Sigmoid colon (tissue), 6 donors: ENCODE measurements at regions not wholly inside any gene's neighbourhood (a gene's known extent, or its start where the extent isn't known, plus 50 kb on each side); places are given as distances from the start of the nearest gene placed in this dataset.

Experiments used
- DNase-seq: peaks from one replicate; pipeline ENCODE4 v3.0.0-alpha.2; 2019
- H3K27ac ChIP-seq, 4 donors: fragments of 200-600 bp; sonication (generic); one replicate each; pipeline ENCODE4 v1.5.1; 2016 to 2019; ENCODE audit warnings: mild to moderate bottlenecking in 1 of 4
- H3K27me3 ChIP-seq, 3 donors: fragments of 200-600 bp; sonication (generic); one replicate each; pipeline ENCODE4 v1.5.1; 2019; ENCODE audit warnings: mild to moderate bottlenecking in 1 of 3
- H3K36me3 ChIP-seq, 4 donors: fragments of 200-600 bp; sonication (generic); one replicate each; pipeline ENCODE4 v1.5.1; 2016 to 2019
- H3K4me1 ChIP-seq, 4 donors: fragments of 200-600 bp; sonication (generic); one replicate each; pipeline ENCODE4 v1.5.1; 2017 to 2019
- H3K4me3 ChIP-seq, 4 donors: fragments of 200-600 bp; sonication (generic); one replicate each; pipeline ENCODE4 v1.5.1; 2017 to 2019; ENCODE audit warnings: mild to moderate bottlenecking in 2 of 4, moderate library complexity in 1 of 4
- H3K9me3 ChIP-seq, 4 donors: fragments of 200-600 bp in 3 of 4; sonication (generic) in 3 of 4; one replicate each; pipeline versions ENCODE4 v1.5.1 to v1.6.1; 2013 to 2019
- EP300 ChIP-seq, 4 donors: sonication (generic); formaldehyde crosslinking; IDR thresholded peaks; one replicate each; pipeline ENCODE4 v1.6.1; 2017; ENCODE audit warnings: antibody characterized with exemption in 4 of 4
- POLR2A ChIP-seq, 2 donors: fragments of 450-650 bp; IDR thresholded peaks; one replicate each; pipeline ENCODE4 v1.6.1; 2016; ENCODE audit warnings: antibody characterized with exemption in 2 of 2, mild to moderate bottlenecking in 2 of 2, moderate library complexity in 2 of 2
- POLR2AphosphoS5 ChIP-seq, 4 donors: sonication (generic); formaldehyde crosslinking; IDR thresholded peaks; one replicate each; pipeline ENCODE4 v1.6.1; 2017; ENCODE audit warnings: antibody characterized with exemption in 4 of 4
- WGBS, 2 donors: extraction: QIAGEN DNeasy Blood & Tissue Kit; methylation state at CpG; one replicate each; pipeline ENCODE4 v1.1.7; 2013; 5-methylcytosine and 5-hydroxymethylcytosine counted together
- intact Hi-C: fragments of 100-400 bp; cut with DNase I; formaldehyde crosslinking; loops from one replicate; pipeline ENCODE4 v1.15.1; 2023
- TF ChIP-seq, protein P1 (sequence below), 4 experiments: fragments of 450-650 bp in 3 of 4; fragments of 200-600 bp in 1 of 4; IDR thresholded peaks; one replicate each; pipeline ENCODE4 v1.5.1; 2016 to 2019; ENCODE audit warnings: antibody characterized with exemption in 4 of 4, mild to moderate bottlenecking in 3 of 4, moderate library complexity in 2 of 4
- donor health status: healthy with polysubstance abuse.
- donor health status: healthy.

DNA sequence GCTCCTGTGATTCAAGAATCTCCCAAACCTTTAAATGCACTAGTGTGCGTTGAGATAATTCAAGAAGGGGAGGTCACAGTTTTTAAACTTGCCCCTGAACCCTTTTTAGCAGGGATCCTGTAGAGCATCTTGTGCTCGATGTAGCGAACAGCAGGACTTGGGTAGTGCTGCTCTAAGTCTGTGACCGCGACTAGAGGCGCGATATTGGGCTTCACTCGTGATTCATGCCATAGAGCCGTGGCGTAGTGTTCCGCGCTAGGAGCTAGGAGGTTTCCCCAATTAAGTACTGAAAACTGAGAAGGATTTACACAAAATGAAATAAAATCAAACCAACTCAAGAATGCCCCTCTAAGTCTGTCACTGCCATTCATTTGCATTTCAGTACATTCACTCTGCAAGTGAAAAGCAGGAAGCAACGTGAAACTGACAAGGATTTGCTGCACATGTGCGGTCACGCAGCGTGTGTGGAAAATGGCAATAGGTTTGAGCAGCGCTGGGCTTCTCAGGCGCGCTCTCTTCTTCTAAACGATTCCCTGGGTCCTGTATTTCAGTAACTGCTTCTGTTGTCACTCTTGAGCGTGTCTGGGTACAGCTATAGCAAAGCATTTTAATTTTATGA, 1135.9 kb upstream of the WWC1 start:
- Histone ChIP-seq H3K27me3 (no peaks in the 10 kb centered on the region), H3K4me3 (no peak overlapping the region), H3K9me3 (no peaks in the 10 kb centered on the region), H3K27ac (no peak overlapping the region), H3K36me3 (no peaks in the 10 kb centered on the region), H3K4me1 (peaks cover 0 to 7% (median 2%) of the 10 kb centered on the region in 4 donors)
- DNase-seq = no peak
- TF ChIP-seq POLR2A (IDR thresholded peaks at IDR 0.05) = no peak
- TF ChIP-seq POLR2AphosphoS5 (IDR thresholded peaks at IDR 0.05) = no peak
- TF ChIP-seq EP300 (IDR thresholded peaks at IDR 0.05) = no peak
- TF ChIP-seq, protein P1, sequence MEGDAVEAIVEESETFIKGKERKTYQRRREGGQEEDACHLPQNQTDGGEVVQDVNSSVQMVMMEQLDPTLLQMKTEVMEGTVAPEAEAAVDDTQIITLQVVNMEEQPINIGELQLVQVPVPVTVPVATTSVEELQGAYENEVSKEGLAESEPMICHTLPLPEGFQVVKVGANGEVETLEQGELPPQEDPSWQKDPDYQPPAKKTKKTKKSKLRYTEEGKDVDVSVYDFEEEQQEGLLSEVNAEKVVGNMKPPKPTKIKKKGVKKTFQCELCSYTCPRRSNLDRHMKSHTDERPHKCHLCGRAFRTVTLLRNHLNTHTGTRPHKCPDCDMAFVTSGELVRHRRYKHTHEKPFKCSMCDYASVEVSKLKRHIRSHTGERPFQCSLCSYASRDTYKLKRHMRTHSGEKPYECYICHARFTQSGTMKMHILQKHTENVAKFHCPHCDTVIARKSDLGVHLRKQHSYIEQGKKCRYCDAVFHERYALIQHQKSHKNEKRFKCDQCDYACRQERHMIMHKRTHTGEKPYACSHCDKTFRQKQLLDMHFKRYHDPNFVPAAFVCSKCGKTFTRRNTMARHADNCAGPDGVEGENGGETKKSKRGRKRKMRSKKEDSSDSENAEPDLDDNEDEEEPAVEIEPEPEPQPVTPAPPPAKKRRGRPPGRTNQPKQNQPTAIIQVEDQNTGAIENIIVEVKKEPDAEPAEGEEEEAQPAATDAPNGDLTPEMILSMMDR (IDR thresholded peaks at IDR 0.05) = no peak
- 82% methylated on average over 21 of the region's 21 CpGs for WGBS, 2 donors
- intact Hi-C loops = no loop called here

DNA sequence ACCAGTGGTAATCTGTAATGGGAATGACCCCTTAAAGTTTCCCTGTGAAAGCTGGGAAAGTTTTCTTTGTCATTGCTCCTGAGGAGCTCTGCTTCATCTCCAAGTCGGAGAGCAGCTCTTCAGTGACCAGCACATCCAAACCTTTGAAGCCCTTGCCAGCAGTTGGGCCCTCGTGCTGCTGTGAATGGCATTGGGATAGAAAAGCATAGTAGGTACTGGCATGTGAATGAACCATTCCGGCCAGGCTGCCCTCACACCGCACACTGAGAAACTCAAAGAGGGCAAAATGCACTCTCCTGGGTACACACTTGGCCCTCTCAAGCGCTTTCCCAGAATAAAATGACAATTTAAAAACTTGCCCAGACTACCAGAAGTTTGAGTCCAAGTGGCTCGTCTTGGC, 1135.0 kb upstream of the WWC1 start:
- no peak overlapping the region for H3K27ac ChIP-seq
- H3K9me3 ChIP-seq = no peaks in the 10 kb centered on the region
- DNase-seq = peak; percentile 68
- 84 to 89% methylated on average over 6 of the region's 6 CpGs for WGBS, 2 donors
- no peaks in the 10 kb centered on the region for H3K36me3 ChIP-seq
- peaks cover 0 to 7% (median 2%) of the 10 kb centered on the region in 4 donors for H3K4me1 ChIP-seq
- intact Hi-C loops = no loop called here
- no peak for TF ChIP-seq POLR2A (IDR thresholded peaks at IDR 0.05)
- TF ChIP-seq EP300 (IDR thresholded peaks at IDR 0.05) = no peak
- TF ChIP-seq POLR2AphosphoS5 (IDR thresholded peaks at IDR 0.05) = no peak
- no peak overlapping the region for H3K4me3 ChIP-seq
- no peaks in the 10 kb centered on the region for H3K27me3 ChIP-seq

DNA sequence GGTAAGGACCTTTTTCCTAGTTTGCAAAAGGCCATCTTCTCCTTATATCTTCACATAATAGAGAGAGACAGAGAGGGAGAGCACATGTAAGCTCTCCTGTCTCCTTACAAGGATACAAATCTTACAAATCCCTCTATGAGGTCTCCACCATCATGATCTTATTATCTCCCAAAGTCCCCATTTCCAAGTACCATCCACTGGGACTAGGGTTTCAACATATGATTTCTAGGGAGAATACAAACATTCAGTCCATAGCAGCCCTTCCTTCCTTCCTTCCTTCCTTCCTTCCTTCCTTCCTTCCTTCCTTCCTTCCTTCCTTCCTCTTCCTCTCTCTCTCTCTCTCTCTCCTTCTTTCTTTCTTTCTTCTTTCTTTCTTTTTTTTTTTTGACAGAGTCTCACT, 1132.9 kb upstream of the WWC1 start:
- Histone ChIP-seq H3K27ac (no peak overlapping the region), H3K4me1 (peaks cover 0 to 7% (median 2%) of the 10 kb centered on the region in 4 donors), H3K4me3 (no peak overlapping the region), H3K27me3 (no peaks in the 10 kb centered on the region), H3K36me3 (no peaks in the 10 kb centered on the region), H3K9me3 (no peaks in the 10 kb centered on the region)
- no peak for DNase-seq
- intact Hi-C loops = no loop called here
- TF ChIP-seq POLR2AphosphoS5 (IDR thresholded peaks at IDR 0.05) (no peak), EP300 (IDR thresholded peaks at IDR 0.05) (no peak), POLR2A (IDR thresholded peaks at IDR 0.05) (no peak)

DNA sequence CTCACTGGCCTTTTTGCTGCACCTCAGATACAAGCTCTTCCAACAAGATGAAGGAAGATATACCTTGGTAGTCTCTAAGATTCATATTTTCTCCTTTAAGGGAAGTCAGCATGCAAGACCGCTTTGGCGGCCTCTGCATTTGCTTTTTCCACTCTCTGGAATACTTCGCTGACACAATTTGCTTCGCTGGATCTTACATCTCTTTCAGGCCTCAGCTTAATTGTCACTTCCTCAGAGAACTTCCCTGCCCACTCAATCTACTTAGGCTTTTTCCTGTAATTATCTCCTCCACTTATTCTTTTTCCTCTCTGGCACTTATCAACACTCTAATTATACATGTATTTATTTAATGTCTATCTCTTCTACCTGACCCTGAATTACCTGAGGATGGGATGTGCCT, 1131.1 kb upstream of the WWC1 start:
- no peaks in the 10 kb centered on the region for H3K9me3 ChIP-seq
- H3K27ac ChIP-seq = no peak overlapping the region
- no peak overlapping the region for H3K4me3 ChIP-seq
- H3K4me1 ChIP-seq = peaks cover 0 to 7% (median 2%) of the 10 kb centered on the region in 4 donors
- H3K36me3 ChIP-seq = no peaks in the 10 kb centered on the region
- TF ChIP-seq EP300 (IDR thresholded peaks at IDR 0.05) (no peak), POLR2A (IDR thresholded peaks at IDR 0.05) (no peak), POLR2AphosphoS5 (IDR thresholded peaks at IDR 0.05) (no peak)
- TF ChIP-seq, protein P1 (IDR thresholded peaks at IDR 0.05) = no peak
- intact Hi-C loops = no loop called here
- H3K27me3 ChIP-seq = no peaks in the 10 kb centered on the region
- DNase-seq = no peak
- 91 to 92% methylated on average over 4 of the region's 4 CpGs for WGBS, 2 donors

DNA sequence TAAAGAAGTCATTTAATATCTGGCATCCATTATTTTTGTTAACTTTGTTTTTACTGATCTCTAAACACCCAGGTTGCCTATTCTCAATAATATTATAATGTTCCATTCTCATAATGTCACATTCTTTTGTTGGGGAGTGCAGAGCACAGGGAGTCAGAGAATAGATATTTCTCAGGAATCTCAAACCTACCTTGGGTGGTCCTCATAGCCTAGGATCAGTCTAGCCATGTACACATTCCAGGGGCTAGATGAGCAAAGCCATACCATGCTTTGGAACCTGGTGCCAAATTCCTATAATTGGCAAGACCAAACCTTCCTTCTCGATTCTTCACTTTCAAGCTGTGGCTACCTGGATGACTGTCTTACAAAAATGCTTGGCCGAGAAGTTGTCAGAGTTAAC, 1124.7 kb upstream of the WWC1 start:
- H3K27ac ChIP-seq = no peak overlapping the region
- no peaks in the 10 kb centered on the region for H3K36me3 ChIP-seq
- no peaks in the 10 kb centered on the region for H3K9me3 ChIP-seq
- no peak for DNase-seq
- WGBS, 2 donors = 75 to 85% methylated on average over 2 of the region's 2 CpGs
- TF ChIP-seq POLR2AphosphoS5 (IDR thresholded peaks at IDR 0.05) (no peak), EP300 (IDR thresholded peaks at IDR 0.05) (no peak), POLR2A (IDR thresholded peaks at IDR 0.05) (no peak)
- TF ChIP-seq, protein P1 (IDR thresholded peaks at IDR 0.05) = no peak
- intact Hi-C loops = no loop called here
- H3K4me1 ChIP-seq = peaks cover 0 to 6% (median 0%) of the 10 kb centered on the region in 4 donors
- no peak overlapping the region for H3K4me3 ChIP-seq
- no peaks in the 10 kb centered on the region for H3K27me3 ChIP-seq
